Activated B cell treated with CpG ODN at 0.5 μM for 24 hours (primary cell): ENCODE measurements at regions not wholly inside any gene's neighbourhood (a gene's known extent, or its start where the extent isn't known, plus 50 kb on each side); places are given as distances from the start of the nearest gene placed in this dataset.
"Not testable (repeated sequence)": the region's sequence is repeated elsewhere in the genome, so short reads cannot be mapped to it uniquely, and the experiment has no call there.

Experiments used
- ATAC-seq: fragments of 200-7000 bp; cut with Tn5 transposase; one replicate; pipeline ENCODE4 v1.10.0; 2021; ENCODE audit warnings: low read depth, mild to moderate bottlenecking, moderate library complexity
- CTCF ChIA-PET: fragments of 350-600 bp; sonication (Branson Sonifier 250); formaldehyde crosslinking; loops from one replicate; lab custom pipeline; 2021; ENCODE audit warnings: antibody characterized with exemption; lab: Charles Lee
- POLR2A ChIA-PET: fragments of 350-600 bp; sonication (Branson Sonifier 250); formaldehyde crosslinking; loops from one replicate; lab custom pipeline; 2021; ENCODE audit warnings: antibody characterized with exemption; lab: Charles Lee
- DNase-seq: peaks from one replicate; pipeline ENCODE4 v3.0.0; 2022
- H3K27ac Mint-ChIP-seq: one replicate; pipeline ENCODE4 v1.8.0; 2020; ENCODE audit warnings: mixed read lengths
- H3K27me3 Mint-ChIP-seq: one replicate; pipeline ENCODE4 v1.8.0; 2021; ENCODE audit warnings: mixed read lengths
- H3K36me3 Mint-ChIP-seq: one replicate; pipeline ENCODE4 v1.8.0; 2021; ENCODE audit warnings: low read depth, mixed read lengths
- H3K4me1 Mint-ChIP-seq: one replicate; pipeline ENCODE4 v1.8.0; 2021; ENCODE audit warnings: mixed read lengths
- H3K4me3 Mint-ChIP-seq: one replicate; pipeline ENCODE4 v1.8.0; 2020; ENCODE audit warnings: mild to moderate bottlenecking, mixed read lengths
- H3K9me3 Mint-ChIP-seq: one replicate; pipeline ENCODE4 v1.8.0; 2020; ENCODE audit warnings: mixed read lengths
- CTCF ChIP-seq: fragments of 200-600 bp; IDR thresholded peaks from one replicate; pipeline ENCODE4 v1.8.0; 2022; ENCODE audit warnings: antibody characterized with exemption, mild to moderate bottlenecking
- intact Hi-C: fragments of 100-400 bp; cut with micrococcal nuclease; formaldehyde crosslinking; loops from one replicate; pipeline ENCODE4 v1.15.1; 2024

DNA sequence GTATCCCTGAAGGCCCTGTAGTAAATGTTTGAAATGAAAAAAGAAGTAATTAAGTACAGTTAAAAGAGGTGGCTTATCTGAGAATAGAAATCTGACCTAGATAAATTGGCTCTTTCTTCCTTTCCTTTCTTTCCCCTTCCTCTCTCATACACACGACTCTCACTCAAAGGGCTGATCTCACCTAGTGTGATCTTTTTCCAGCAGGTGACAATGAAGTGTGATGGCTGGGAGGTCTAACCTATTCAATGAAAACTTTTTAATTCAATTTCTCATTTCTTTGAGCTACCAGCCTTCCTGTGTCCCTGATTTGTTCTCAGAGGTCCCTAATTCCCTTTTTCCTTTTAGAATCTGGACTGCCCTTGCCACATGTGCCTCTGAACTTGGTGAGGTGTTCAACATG is 118.0 kb upstream of the RIMS1 start:
- DNase-seq (no peak), ATAC-seq (no peak)
- Mint-ChIP-seq H3K9me3 (no peaks in the 10 kb centered on the region), H3K4me1 (no peaks in the 10 kb centered on the region), H3K27me3 (no peaks in the 10 kb centered on the region), H3K27ac (no peak overlapping the region), H3K4me3 (no peak overlapping the region), H3K36me3 (no peaks in the 10 kb centered on the region)
- intact Hi-C loops: no loop called here
- POLR2A ChIA-PET: no interaction called here
- no peak for TF ChIP-seq CTCF
- CTCF ChIA-PET: no interaction called here

GRCh38 chr6:71808865-71809264 is 77.5 kb upstream of the RIMS1 start:
- intact Hi-C loops: no loop called here
- no peak overlapping the region for H3K4me3 Mint-ChIP-seq
- ChIA-PET POLR2A (no interaction called here), CTCF (no interaction called here)
- H3K27ac Mint-ChIP-seq: no peak overlapping the region
- H3K9me3 Mint-ChIP-seq: peaks cover 18% of the 10 kb centered on the region
- H3K4me1 Mint-ChIP-seq: no peaks in the 10 kb centered on the region
- H3K36me3 Mint-ChIP-seq: no peaks in the 10 kb centered on the region
- no peaks in the 10 kb centered on the region for H3K27me3 Mint-ChIP-seq
- no peak for TF ChIP-seq CTCF
- DNase-seq (no peak), ATAC-seq (no peak)

DNA sequence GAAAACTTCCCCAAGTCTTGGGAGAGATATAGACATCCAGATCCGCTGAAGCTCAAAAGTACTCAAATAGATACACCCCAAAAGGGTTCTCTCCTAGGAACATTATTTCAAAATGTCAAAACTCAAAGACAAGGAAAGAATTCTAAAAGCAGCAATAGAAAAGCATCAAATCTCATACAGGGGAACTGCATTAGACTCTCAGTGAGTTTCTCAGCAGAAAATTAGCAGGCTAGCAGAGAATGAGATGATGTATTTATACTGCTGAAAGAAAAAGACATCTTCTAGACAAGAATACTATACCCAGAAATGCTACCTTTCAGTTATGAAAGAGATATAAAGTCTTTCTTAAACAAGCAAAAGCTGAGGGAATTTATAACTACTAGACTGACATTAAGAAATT is 75.5 kb upstream of the RIMS1 start:
- Mint-ChIP-seq H3K27me3 (no peaks in the 10 kb centered on the region), H3K4me3 (no peak overlapping the region), H3K36me3 (no peaks in the 10 kb centered on the region), H3K4me1 (no peaks in the 10 kb centered on the region), H3K27ac (no peak overlapping the region), H3K9me3 (peaks cover 23% of the 10 kb centered on the region)
- POLR2A ChIA-PET: no interaction called here
- TF ChIP-seq CTCF: no peak
- CTCF ChIA-PET: no interaction called here
- ATAC-seq (no peak), DNase-seq (no peak)
- intact Hi-C loops: no loop called here

DNA sequence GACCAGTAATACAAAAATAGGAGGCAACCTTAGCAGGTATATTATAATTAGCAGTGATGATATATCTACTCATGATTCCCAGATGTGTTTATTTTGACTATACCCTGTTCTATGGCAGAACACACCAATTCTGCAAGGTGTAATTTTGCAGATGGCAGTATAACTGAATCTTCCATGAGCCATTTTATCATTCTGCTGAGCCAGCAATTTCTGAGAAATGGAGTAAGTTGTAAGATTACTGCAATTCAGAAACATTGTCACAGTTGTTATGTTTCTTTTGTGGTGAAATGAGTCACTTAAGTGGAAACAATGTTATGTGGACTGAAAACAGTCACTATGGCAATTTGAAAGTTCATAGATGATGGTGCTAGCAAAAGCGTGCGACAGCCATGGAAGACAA is 63.7 kb upstream of the RIMS1 start:
- CTCF ChIA-PET: no interaction called here
- POLR2A ChIA-PET: no interaction called here
- no peak overlapping the region for H3K4me3 Mint-ChIP-seq
- no peak overlapping the region for H3K27ac Mint-ChIP-seq
- no peak for DNase-seq
- TF ChIP-seq CTCF: no peak
- intact Hi-C loops: no loop called here
- H3K27me3 Mint-ChIP-seq: no peaks in the 10 kb centered on the region
- H3K9me3 Mint-ChIP-seq: no peaks in the 10 kb centered on the region
- no peak for ATAC-seq
- H3K4me1 Mint-ChIP-seq: no peaks in the 10 kb centered on the region
- no peaks in the 10 kb centered on the region for H3K36me3 Mint-ChIP-seq

DNA sequence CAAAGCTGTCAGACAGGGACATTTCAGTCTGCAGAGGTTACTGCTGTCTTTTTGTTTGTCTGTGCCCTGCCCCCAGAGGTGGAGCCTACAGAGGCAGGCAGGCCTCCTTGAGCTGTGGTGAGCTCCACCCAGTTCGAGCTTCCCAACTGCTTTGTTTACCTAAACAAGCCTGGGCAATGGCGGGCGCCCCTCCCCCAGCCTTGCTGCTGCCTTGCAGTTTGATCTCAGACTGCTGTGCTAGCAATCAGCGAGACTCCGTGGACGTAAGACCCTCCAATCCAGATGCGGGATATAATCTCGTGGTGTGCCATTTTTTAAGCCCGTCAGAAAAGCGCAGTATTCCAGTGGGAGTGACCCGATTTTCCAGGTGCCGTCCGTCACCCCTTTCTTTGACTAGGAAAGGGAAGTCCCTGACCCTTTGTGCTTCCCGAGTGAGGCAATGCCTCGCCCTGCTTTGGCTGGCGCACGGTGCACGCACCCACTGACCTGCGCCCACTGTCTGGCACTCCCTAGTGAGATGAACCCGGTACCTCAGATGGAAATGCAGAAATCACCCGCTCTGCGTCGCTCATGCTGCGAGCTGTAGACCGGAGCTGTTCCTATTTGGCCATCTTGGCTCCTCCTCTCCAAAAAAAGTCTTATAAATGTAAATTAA is 54.1 kb upstream of the RIMS1 start:
- H3K9me3 Mint-ChIP-seq, POLR2A ChIA-PET, H3K4me1 Mint-ChIP-seq, H3K36me3 Mint-ChIP-seq, intact Hi-C loops, DNase-seq, H3K27ac Mint-ChIP-seq, ATAC-seq, H3K27me3 Mint-ChIP-seq, CTCF ChIA-PET, H3K4me3 Mint-ChIP-seq: not testable (repeated sequence)
